Kidney (tissue), 13 donors: ENCODE measurements at regions not wholly inside any gene's neighbourhood (a gene's known extent, or its start where the extent isn't known, plus 50 kb on each side); places are given as distances from the start of the nearest gene placed in this dataset.
A peak's percentile ranks its signal among the peaks of the same experiment; 100 is the strongest.

ENCODE experiments used
- DNase-seq, 5 donors: peaks; one replicate each; pipeline ENCODE4 v3.0.0-alpha.2; 2013 to 2020
- FAIRE-seq: peaks from 2 replicates; lab custom pipeline; 2012; peaks lifted over from hg19 to GRCh38; lab: Jason Lieb, UNC
- H3K27ac ChIP-seq, 2 donors: one replicate each; pipeline ENCODE4 v1.7.0; 2013; ENCODE audit warnings: low read depth in 2 of 2, low read length in 2 of 2, inconsistent platforms in 1 of 2
- H3K27me3 ChIP-seq: one replicate; pipeline ENCODE4 v1.7.1; 2013; ENCODE audit warnings: low read length, inconsistent platforms; ENCODE audit not compliant: control insufficient read depth, insufficient read depth
- H3K36me3 ChIP-seq, 3 donors: one replicate each; pipeline versions ENCODE4 v1.7.0 to v1.7.1; 2013; ENCODE audit warnings: low read length in 3 of 3, control low read depth in 1 of 3, inconsistent platforms in 1 of 3; ENCODE audit not compliant: insufficient read depth in 3 of 3, control insufficient read depth in 2 of 3
- H3K4me1 ChIP-seq, 3 donors: one replicate each; pipeline versions ENCODE4 v1.7.0 to v1.7.1; 2013; ENCODE audit warnings: low read length in 3 of 3, inconsistent platforms in 1 of 3, low read depth in 1 of 3; ENCODE audit not compliant: control insufficient read depth in 2 of 3, insufficient read depth in 2 of 3
- H3K4me3 ChIP-seq, 3 donors: one replicate each; pipeline versions ENCODE4 v1.7.0 to v1.8.1; 2013; ENCODE audit warnings: low read length in 3 of 3, control low read depth in 1 of 3, inconsistent platforms in 1 of 3
- H3K9ac ChIP-seq, 3 donors: one replicate each; pipeline versions ENCODE4 v1.7.0 to v1.7.1; 2013; ENCODE audit warnings: low read length in 3 of 3, control low read depth in 1 of 3, inconsistent platforms in 1 of 3
- H3K9me3 ChIP-seq, 3 donors: one replicate each; pipeline versions ENCODE4 v1.7.0 to v1.7.1; 2013; ENCODE audit warnings: low read length in 3 of 3, control low read depth in 1 of 3, inconsistent platforms in 1 of 3; ENCODE audit not compliant: control insufficient read depth in 2 of 3, insufficient read depth in 1 of 3
- CTCF ChIP-seq: IDR thresholded peaks from 3 replicates; pipeline ENCODE4 v1.5.1; 2012; ENCODE audit warnings: mild to moderate bottlenecking, moderate library complexity, borderline replicate concordance; ENCODE audit not compliant: insufficient read depth; ENCODE audit errors: extremely low read depth
- intact Hi-C: fragments of 100-400 bp; cut with DNase I; formaldehyde crosslinking; loops from one replicate; pipeline ENCODE4 v1.11.1; 2022
- donor health status: control.
- donor health status: control.
- donor health status: control.
- donor health status: control.
- donor health status: control.
- donor health status: DM: yes; HTN: yes; CAD: no.
- donor health status: Normal renal cell carcinoma (clear cell type).

GRCh38 chr2:14235667-14236066 lies 396.9 kb upstream of the LRATD1 start:
- no peaks in the 10 kb centered on the region for H3K27me3 ChIP-seq
- no peak for FAIRE-seq

GRCh38 chr2:14237902-14238301 lies 394.6 kb upstream of the LRATD1 start:
- no peak overlapping the region for H3K27ac ChIP-seq
- intact Hi-C loops, result no loop called here
- TF ChIP-seq CTCF, result no peak

More at GRCh38 chr2:14235667-14236066, 396.9 kb upstream of the LRATD1 start:
- TF ChIP-seq CTCF, result no peak
- H3K9ac ChIP-seq, result no peak overlapping the region
- H3K9me3 ChIP-seq, result no peaks in the 10 kb centered on the region
- H3K36me3 ChIP-seq, result no peaks in the 10 kb centered on the region
- intact Hi-C loops, result no loop called here
- no peak overlapping the region for H3K27ac ChIP-seq
- no peak for DNase-seq
- no peaks in the 10 kb centered on the region for H3K4me1 ChIP-seq
- no peak overlapping the region for H3K4me3 ChIP-seq

GRCh38 chr2:14239605-14240004 lies 392.9 kb upstream of the LRATD1 start:
- Histone ChIP-seq H3K4me3 (no peak overlapping the region), H3K36me3 (no peaks in the 10 kb centered on the region), H3K27me3 (no peaks in the 10 kb centered on the region), H3K9ac (no peak overlapping the region), H3K27ac (no peak overlapping the region), H3K4me1 (no peaks in the 10 kb centered on the region), H3K9me3 (no peaks in the 10 kb centered on the region)
- TF ChIP-seq CTCF, result no peak
- DNase-seq (no peak), FAIRE-seq (no peak)
- intact Hi-C loops, result no loop called here

More at GRCh38 chr2:14237902-14238301, 394.6 kb upstream of the LRATD1 start:
- DNase-seq (no peak), FAIRE-seq (peak; percentile 82)
- H3K9me3 ChIP-seq, result no peaks in the 10 kb centered on the region
- no peak overlapping the region for H3K4me3 ChIP-seq
- no peak overlapping the region for H3K9ac ChIP-seq
- H3K27me3 ChIP-seq, result no peaks in the 10 kb centered on the region
- no peaks in the 10 kb centered on the region for H3K4me1 ChIP-seq
- H3K36me3 ChIP-seq, result no peaks in the 10 kb centered on the region

GRCh38 chr2:14240868-14241267 lies 391.6 kb upstream of the LRATD1 start:
- no peak overlapping the region for H3K4me3 ChIP-seq
- H3K27me3 ChIP-seq, result no peaks in the 10 kb centered on the region
- no peak overlapping the region for H3K27ac ChIP-seq
- no peak for DNase-seq
- no peaks in the 10 kb centered on the region for H3K36me3 ChIP-seq
- TF ChIP-seq CTCF, result no peak
- intact Hi-C loops, result no loop called here
- no peaks in the 10 kb centered on the region for H3K4me1 ChIP-seq
- no peaks in the 10 kb centered on the region for H3K9me3 ChIP-seq
- FAIRE-seq, result no peak
- H3K9ac ChIP-seq, result no peak overlapping the region
